Mesendoderm (in vitro differentiated cells): ENCODE measurements at regions not wholly inside any gene's neighbourhood (a gene's known extent, or its start where the extent isn't known, plus 50 kb on each side); places are given as distances from the start of the nearest gene placed in this dataset.

ENCODE experiments used
- DNase-seq: peaks from one replicate; pipeline ENCODE4 v3.0.0; 2013
- H2AK5ac ChIP-seq: 2 replicates; pipeline ENCODE4 v1.6.1; 2013; ENCODE audit warnings: low read length, inconsistent platforms
- H2BK120ac ChIP-seq: 2 replicates; pipeline ENCODE4 v1.6.1; 2013; ENCODE audit warnings: low read depth, mild to moderate bottlenecking, low read length, moderate library complexity, mixed read lengths
- H2BK15ac ChIP-seq: replicated peaks from 2 replicates; pipeline ENCODE4 v1.6.1; 2013; ENCODE audit warnings: low read depth, mild to moderate bottlenecking, moderate library complexity
- H2BK5ac ChIP-seq: 2 replicates; pipeline ENCODE4 v1.6.1; 2013; ENCODE audit warnings: low read length, inconsistent platforms
- H3K18ac ChIP-seq: 2 replicates; pipeline ENCODE4 v1.6.1; 2013; ENCODE audit warnings: mild to moderate bottlenecking, low read length, mixed read lengths
- H3K23ac ChIP-seq: one replicate; pipeline ENCODE4 v1.6.1; 2013; ENCODE audit warnings: low read length
- H3K27ac ChIP-seq: 2 replicates; pipeline ENCODE4 v1.5.1; 2013; ENCODE audit warnings: low read depth, mild to moderate bottlenecking, inconsistent platforms, low read length, moderate library complexity
- H3K27me3 ChIP-seq: 2 replicates; pipeline ENCODE4 v1.6.1; 2013; ENCODE audit warnings: low read length, control low read depth, mild to moderate bottlenecking, inconsistent platforms; ENCODE audit not compliant: insufficient read depth, poor library complexity
- H3K36me3 ChIP-seq: 2 replicates; pipeline ENCODE4 v1.6.1; 2013; ENCODE audit warnings: low read length, inconsistent platforms; ENCODE audit not compliant: control insufficient read depth, insufficient read depth
- H3K4ac ChIP-seq: one replicate; pipeline ENCODE4 v1.6.1; 2013; ENCODE audit warnings: low read depth, mild to moderate bottlenecking, low read length, moderate library complexity
- H3K4me1 ChIP-seq: 2 replicates; pipeline ENCODE4 v1.6.1; 2013; ENCODE audit warnings: low read depth, low read length, inconsistent platforms; ENCODE audit not compliant: control insufficient read depth
- H3K4me2 ChIP-seq: 2 replicates; pipeline ENCODE4 v1.6.1; 2013; ENCODE audit warnings: low read length
- H3K4me3 ChIP-seq: 2 replicates; pipeline ENCODE4 v1.5.1; 2013; ENCODE audit warnings: mild to moderate bottlenecking, low read length
- H3K56ac ChIP-seq: one replicate; pipeline ENCODE4 v1.6.1; 2013; ENCODE audit warnings: low read length
- H3K79me1 ChIP-seq: 2 replicates; pipeline ENCODE4 v1.6.1; 2013; ENCODE audit warnings: low read length, inconsistent platforms
- H3K79me2 ChIP-seq: 2 replicates; pipeline ENCODE4 v1.6.1; 2013; ENCODE audit warnings: mild to moderate bottlenecking, low read length; ENCODE audit not compliant: control insufficient read depth, insufficient read depth
- H3K9ac ChIP-seq: 2 replicates; pipeline ENCODE4 v1.6.1; 2013; ENCODE audit warnings: low read length, inconsistent platforms
- H4K5ac ChIP-seq: one replicate; pipeline ENCODE4 v1.6.1; 2013; ENCODE audit warnings: low read length
- H4K8ac ChIP-seq: one replicate; pipeline ENCODE4 v1.6.1; 2013; ENCODE audit warnings: low read depth, mild to moderate bottlenecking, control low read depth, low read length, moderate library complexity
- WGBS: extraction: QIAGEN DNeasy Blood & Tissue Kit; methylation state at CpG from one replicate; pipeline ENCODE4 v1.1.7; 2013; ENCODE audit warnings: low lambda C conversion rate, missing lambda C conversion rate; ENCODE audit not compliant: insufficient coverage; ENCODE audit errors: extremely low coverage; 5-methylcytosine and 5-hydroxymethylcytosine counted together

- no peak overlapping the region for H4K5ac ChIP-seq
- no peak for DNase-seq
- no peaks in the 10 kb centered on the region for H3K27me3 ChIP-seq
- no peak overlapping the region for H3K4ac ChIP-seq
- H3K18ac ChIP-seq, result no peak overlapping the region
- H3K4me2 ChIP-seq, result no peak overlapping the region
- no peak overlapping the region for H3K23ac ChIP-seq
- no peak overlapping the region for H2BK5ac ChIP-seq
- no peaks in the 10 kb centered on the region for H3K79me1 ChIP-seq
- H3K4me1 ChIP-seq, result no peaks in the 10 kb centered on the region
- H4K8ac ChIP-seq, result no peak overlapping the region
- H3K56ac ChIP-seq, result no peak overlapping the region
- H3K9ac ChIP-seq, result no peak overlapping the region
- H2BK120ac ChIP-seq, result no peak overlapping the region
- no peak overlapping the region for H2BK15ac ChIP-seq
- H3K36me3 ChIP-seq, result no peaks in the 10 kb centered on the region
- no CpG with 5 or more reads among the region's 22 CpGs for WGBS
- no peak overlapping the region for H3K27ac ChIP-seq
- H3K79me2 ChIP-seq, result no peaks in the 10 kb centered on the region
- no peak overlapping the region for H3K4me3 ChIP-seq
- no peak overlapping the region for H2AK5ac ChIP-seq
Observed at GRCh38 chr16:79286646-79287423, 313.7 kb downstream of the MAF start.

GRCh38 chr16:79284766-79285165, 315.8 kb downstream of the MAF start:
- H2AK5ac ChIP-seq, result no peak overlapping the region
- H4K8ac ChIP-seq, result no peak overlapping the region
- H3K9ac ChIP-seq, result no peak overlapping the region
- DNase-seq, result no peak
- H3K18ac ChIP-seq, result no peak overlapping the region
- no peak overlapping the region for H3K4me2 ChIP-seq
- H3K23ac ChIP-seq, result no peak overlapping the region
- no peaks in the 10 kb centered on the region for H3K36me3 ChIP-seq
- H3K79me2 ChIP-seq, result no peaks in the 10 kb centered on the region
- no peak overlapping the region for H2BK120ac ChIP-seq
- no peak overlapping the region for H3K4ac ChIP-seq
- no peaks in the 10 kb centered on the region for H3K27me3 ChIP-seq
- H2BK5ac ChIP-seq, result no peak overlapping the region
- WGBS, result no CpG with 5 or more reads among the region's 7 CpGs
- no peaks in the 10 kb centered on the region for H3K79me1 ChIP-seq
- no peak overlapping the region for H3K4me3 ChIP-seq
- H3K27ac ChIP-seq, result no peak overlapping the region
- H2BK15ac ChIP-seq, result no peak overlapping the region
- H3K4me1 ChIP-seq, result no peaks in the 10 kb centered on the region
- H4K5ac ChIP-seq, result no peak overlapping the region
- H3K56ac ChIP-seq, result no peak overlapping the region

- Histone ChIP-seq H4K8ac (no peak overlapping the region), H3K9ac (no peak overlapping the region), H3K4me3 (no peak overlapping the region), H3K79me1 (no peaks in the 10 kb centered on the region), H2BK120ac (no peak overlapping the region), H3K18ac (no peak overlapping the region), H2AK5ac (no peak overlapping the region), H2BK5ac (no peak overlapping the region), H3K4me1 (no peaks in the 10 kb centered on the region), H3K56ac (no peak overlapping the region), H4K5ac (no peak overlapping the region), H3K4me2 (no peak overlapping the region), H3K79me2 (no peaks in the 10 kb centered on the region), H3K36me3 (no peaks in the 10 kb centered on the region), H3K27me3 (no peaks in the 10 kb centered on the region), H3K27ac (no peak overlapping the region), H2BK15ac (no peak overlapping the region), H3K23ac (no peak overlapping the region), H3K4ac (no peak overlapping the region)
- no peak for DNase-seq
- no CpG with 5 or more reads among the region's 4 CpGs for WGBS
Observed at GRCh38 chr16:79283578-79283977, 317.0 kb downstream of the MAF start.

- Histone ChIP-seq H2BK15ac (no peak overlapping the region), H3K18ac (no peak overlapping the region), H3K4ac (no peak overlapping the region), H3K23ac (no peak overlapping the region), H3K56ac (no peak overlapping the region), H3K9ac (no peak overlapping the region), H2AK5ac (no peak overlapping the region), H3K79me1 (no peaks in the 10 kb centered on the region), H3K4me3 (no peak overlapping the region), H2BK5ac (no peak overlapping the region), H3K79me2 (no peaks in the 10 kb centered on the region), H3K27me3 (no peaks in the 10 kb centered on the region), H3K27ac (no peak overlapping the region), H2BK120ac (no peak overlapping the region), H4K5ac (no peak overlapping the region), H4K8ac (no peak overlapping the region), H3K36me3 (no peaks in the 10 kb centered on the region), H3K4me2 (no peak overlapping the region), H3K4me1 (no peaks in the 10 kb centered on the region)
- no peak for DNase-seq
- no CpG with 5 or more reads among the region's 2 CpGs for WGBS
Observed at GRCh38 chr16:79282806-79283205, 317.7 kb downstream of the MAF start.

- H4K5ac ChIP-seq, result no peak overlapping the region
- H3K4me2 ChIP-seq, result no peak overlapping the region
- H3K27ac ChIP-seq, result no peak overlapping the region
- H2BK15ac ChIP-seq, result no peak overlapping the region
- H3K27me3 ChIP-seq, result no peaks in the 10 kb centered on the region
- no peak for DNase-seq
- no peak overlapping the region for H3K4ac ChIP-seq
- H3K9ac ChIP-seq, result no peak overlapping the region
- H3K56ac ChIP-seq, result no peak overlapping the region
- no peaks in the 10 kb centered on the region for H3K79me1 ChIP-seq
- no peaks in the 10 kb centered on the region for H3K79me2 ChIP-seq
- H3K18ac ChIP-seq, result no peak overlapping the region
- no CpG with 5 or more reads among the region's 11 CpGs for WGBS
- no peak overlapping the region for H3K4me3 ChIP-seq
- H4K8ac ChIP-seq, result no peak overlapping the region
- no peaks in the 10 kb centered on the region for H3K36me3 ChIP-seq
- H2BK120ac ChIP-seq, result no peak overlapping the region
- H3K4me1 ChIP-seq, result no peaks in the 10 kb centered on the region
- H2BK5ac ChIP-seq, result no peak overlapping the region
- no peak overlapping the region for H3K23ac ChIP-seq
- no peak overlapping the region for H2AK5ac ChIP-seq
Observed at GRCh38 chr16:79278506-79278905, 322.0 kb downstream of the MAF start.

- no peak overlapping the region for H3K4me2 ChIP-seq
- no peak overlapping the region for H3K18ac ChIP-seq
Observed at GRCh38 chr16:79276501-79276900, 324.0 kb downstream of the MAF start.

More at GRCh38 chr16:79276501-79276900, 324.0 kb downstream of the MAF start:
- Histone ChIP-seq H4K5ac (no peak overlapping the region), H3K27me3 (no peaks in the 10 kb centered on the region), H2AK5ac (no peak overlapping the region), H2BK5ac (no peak overlapping the region), H3K79me2 (no peaks in the 10 kb centered on the region), H3K9ac (no peak overlapping the region), H3K4me3 (no peak overlapping the region), H3K56ac (no peak overlapping the region), H3K4ac (no peak overlapping the region), H3K4me1 (no peaks in the 10 kb centered on the region), H4K8ac (no peak overlapping the region), H3K79me1 (no peaks in the 10 kb centered on the region), H3K23ac (no peak overlapping the region), H2BK15ac (no peak overlapping the region), H3K36me3 (no peaks in the 10 kb centered on the region), H3K27ac (no peak overlapping the region), H2BK120ac (no peak overlapping the region)
- no peak for DNase-seq
- whole genome bisulfite sequencing, result no CpG with 5 or more reads among the region's 6 CpGs
